WERI-Rb-1 (cell line): ENCODE measurements at regions not wholly inside any gene's neighbourhood (a gene's known extent, or its start where the extent isn't known, plus 50 kb on each side); places are given as distances from the start of the nearest gene placed in this dataset.
A peak's percentile ranks its signal among the peaks of the same experiment; 100 is the strongest.

Experiments
- DNase-seq: peaks from one replicate; pipeline ENCODE4 v3.0.0-alpha.2; 2020
- H3K27ac ChIP-seq: fragments of 250-450 bp; sonication (Bioruptor Pico); 2 replicates; pipeline ENCODE4 v1.5.1; 2020; ENCODE audit warnings: mild to moderate bottlenecking, moderate library complexity
- H3K27me3 ChIP-seq: fragments of 250-450 bp; sonication (Bioruptor Pico); 2 replicates; pipeline ENCODE4 v1.5.1; 2021; ENCODE audit warnings: mild to moderate bottlenecking, low read depth, moderate library complexity; ENCODE audit not compliant: insufficient read depth, severe bottlenecking
- H3K36me3 ChIP-seq: fragments of 250-450 bp; sonication (Bioruptor Pico); 2 replicates; pipeline ENCODE4 v1.5.1; 2020; ENCODE audit warnings: mild to moderate bottlenecking, moderate library complexity
- H3K4me3 ChIP-seq: 2 replicates; pipeline ENCODE4 v1.5.1; 2011; ENCODE audit warnings: low read depth, mild to moderate bottlenecking, control low read depth, low read length
- H3K9me3 ChIP-seq: fragments of 250-450 bp; sonication (Bioruptor Pico); 2 replicates; pipeline ENCODE4 v1.5.1; 2021; ENCODE audit warnings: mild to moderate bottlenecking, moderate library complexity; ENCODE audit not compliant: severe bottlenecking
- TF ChIP-seq, protein P1 (sequence below): IDR thresholded peaks from 2 replicates; pipeline ENCODE4 v1.5.1; 2011; ENCODE audit warnings: low read depth, mild to moderate bottlenecking, control low read depth, inconsistent platforms, low read length

GRCh38 chr2:8566155-8566670 is 115.6 kb upstream of the ID2 start:
- peak overlapping the region; percentile 70 for H3K27ac ChIP-seq
- TF ChIP-seq, protein P1, sequence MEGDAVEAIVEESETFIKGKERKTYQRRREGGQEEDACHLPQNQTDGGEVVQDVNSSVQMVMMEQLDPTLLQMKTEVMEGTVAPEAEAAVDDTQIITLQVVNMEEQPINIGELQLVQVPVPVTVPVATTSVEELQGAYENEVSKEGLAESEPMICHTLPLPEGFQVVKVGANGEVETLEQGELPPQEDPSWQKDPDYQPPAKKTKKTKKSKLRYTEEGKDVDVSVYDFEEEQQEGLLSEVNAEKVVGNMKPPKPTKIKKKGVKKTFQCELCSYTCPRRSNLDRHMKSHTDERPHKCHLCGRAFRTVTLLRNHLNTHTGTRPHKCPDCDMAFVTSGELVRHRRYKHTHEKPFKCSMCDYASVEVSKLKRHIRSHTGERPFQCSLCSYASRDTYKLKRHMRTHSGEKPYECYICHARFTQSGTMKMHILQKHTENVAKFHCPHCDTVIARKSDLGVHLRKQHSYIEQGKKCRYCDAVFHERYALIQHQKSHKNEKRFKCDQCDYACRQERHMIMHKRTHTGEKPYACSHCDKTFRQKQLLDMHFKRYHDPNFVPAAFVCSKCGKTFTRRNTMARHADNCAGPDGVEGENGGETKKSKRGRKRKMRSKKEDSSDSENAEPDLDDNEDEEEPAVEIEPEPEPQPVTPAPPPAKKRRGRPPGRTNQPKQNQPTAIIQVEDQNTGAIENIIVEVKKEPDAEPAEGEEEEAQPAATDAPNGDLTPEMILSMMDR, result no peak
- H3K4me3 ChIP-seq, result no peak overlapping the region
- DNase-seq, result no peak
- no peaks in the 10 kb centered on the region for H3K27me3 ChIP-seq
- no peaks in the 10 kb centered on the region for H3K36me3 ChIP-seq
- H3K9me3 ChIP-seq, result peaks cover 4% of the 10 kb centered on the region

DNA sequence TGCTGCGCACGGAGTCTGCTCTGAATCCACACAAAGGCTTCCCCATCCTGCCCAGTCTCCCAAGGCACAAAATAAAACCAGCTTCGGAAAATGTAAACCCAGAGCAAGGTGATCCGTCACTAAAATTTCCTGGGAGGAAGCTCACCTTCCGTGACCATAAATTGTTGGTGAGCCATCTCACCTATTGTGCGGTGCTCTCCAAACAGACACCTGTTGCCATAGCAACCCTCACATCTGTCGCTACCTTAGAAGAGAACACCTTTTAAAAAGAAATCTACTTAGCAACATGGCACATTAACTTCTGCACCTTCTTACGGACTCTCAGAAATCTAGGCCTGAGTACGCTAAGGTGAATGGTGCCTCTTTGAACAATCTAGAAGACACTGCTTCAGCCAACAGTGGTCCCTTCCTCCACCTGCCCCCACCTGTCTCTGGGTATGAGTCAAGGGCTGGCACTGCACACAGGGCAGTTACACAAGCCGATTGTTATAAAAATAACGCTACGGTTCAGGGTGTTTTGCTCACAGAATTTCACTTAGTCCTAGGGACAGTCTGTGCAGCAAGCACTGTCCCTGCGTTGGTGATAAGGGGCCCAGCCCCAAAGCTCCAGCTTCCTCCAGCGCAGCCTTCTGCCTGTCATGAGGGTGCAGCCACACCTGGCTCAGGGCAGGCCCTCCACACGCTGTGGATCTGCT is 114.9 kb upstream of the ID2 start:
- Histone ChIP-seq H3K27me3 (no peaks in the 10 kb centered on the region), H3K36me3 (no peaks in the 10 kb centered on the region), H3K4me3 (no peak overlapping the region), H3K9me3 (peaks cover 3% of the 10 kb centered on the region), H3K27ac (peak overlapping the region; percentile 70)
- TF ChIP-seq, protein P1, result no peak
- DNase-seq, result peak; percentile 52

DNA sequence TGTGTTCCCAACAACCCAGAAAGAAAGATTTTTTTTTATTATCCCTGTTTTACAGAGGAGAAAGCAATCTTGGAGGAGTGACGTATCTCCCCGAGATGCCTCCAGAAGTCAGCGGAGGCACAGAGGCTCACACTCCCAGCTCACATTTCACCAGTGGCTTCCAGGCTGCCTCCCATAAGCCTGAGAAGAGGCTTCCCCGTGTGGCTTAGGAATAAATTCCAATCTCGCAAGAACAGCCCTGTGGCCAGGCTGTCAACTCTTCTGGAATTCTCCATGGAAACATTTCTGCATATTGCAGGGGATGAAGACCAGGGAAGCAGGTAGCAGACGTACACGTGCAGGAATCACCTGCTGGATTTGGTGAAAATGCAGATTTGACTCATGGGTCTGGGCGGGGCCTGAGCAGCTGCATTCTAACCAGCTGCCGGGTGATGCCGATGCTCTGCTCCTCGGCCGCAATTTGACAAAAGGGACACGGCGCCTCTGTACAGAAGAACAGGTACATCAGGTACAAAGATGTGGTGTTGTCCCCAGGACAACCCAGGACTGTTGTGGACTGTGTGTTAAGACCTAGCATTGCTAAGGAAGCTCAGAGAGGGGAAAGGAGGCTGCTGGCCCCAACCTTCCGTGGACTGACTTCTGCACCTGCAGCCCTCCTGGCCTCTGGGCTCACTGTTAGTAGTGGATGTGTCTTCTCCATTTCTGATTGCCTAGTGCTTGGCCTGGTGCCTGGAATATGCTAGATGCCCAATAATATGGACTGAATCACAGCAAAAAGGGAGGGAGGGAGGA is 114.2 kb upstream of the ID2 start:
- no peaks in the 10 kb centered on the region for H3K27me3 ChIP-seq
- H3K27ac ChIP-seq, result peak overlapping the region; percentile 70
- TF ChIP-seq, protein P1, result no peak
- no peak overlapping the region for H3K4me3 ChIP-seq
- H3K9me3 ChIP-seq, result no peaks in the 10 kb centered on the region
- H3K36me3 ChIP-seq, result no peaks in the 10 kb centered on the region
- no peak for DNase-seq

DNA sequence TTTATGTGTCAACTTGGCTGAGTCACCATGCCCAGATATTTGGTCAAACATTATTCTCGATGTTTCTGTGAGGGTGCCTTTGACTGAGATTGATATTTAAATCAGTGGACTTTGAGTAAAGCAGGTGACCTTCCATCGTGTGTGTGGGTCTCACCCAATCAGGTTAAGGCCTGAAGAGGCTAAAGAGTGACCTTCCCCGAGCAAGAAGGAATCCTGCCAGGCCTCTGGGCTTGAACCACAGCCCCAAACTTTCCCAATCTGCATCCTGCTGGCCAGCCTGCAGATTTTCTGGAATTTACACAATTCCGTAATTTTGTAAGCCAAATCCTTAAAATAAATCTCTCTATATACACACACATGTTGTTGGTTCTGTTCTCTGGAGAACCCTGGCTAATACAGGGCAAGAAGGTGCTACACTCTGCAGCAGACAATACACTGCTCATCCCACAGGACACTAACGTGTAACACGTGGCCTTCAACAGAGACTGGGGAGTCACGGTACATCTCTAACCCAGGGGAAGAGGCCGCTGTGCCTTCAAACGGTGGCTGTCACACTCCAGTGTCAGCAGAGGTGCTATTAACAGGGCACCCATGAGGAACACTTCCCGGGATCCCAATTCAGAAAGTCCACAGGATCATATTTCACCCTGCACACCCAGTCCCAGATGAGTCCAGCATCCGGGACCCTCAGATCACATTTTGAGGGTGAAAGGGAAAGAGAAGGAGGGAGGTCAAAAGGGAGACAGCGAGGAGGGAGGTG is 113.1 kb upstream of the ID2 start:
- Histone ChIP-seq H3K27me3 (no peaks in the 10 kb centered on the region), H3K9me3 (no peaks in the 10 kb centered on the region), H3K4me3 (no peak overlapping the region), H3K27ac (no peak overlapping the region), H3K36me3 (no peaks in the 10 kb centered on the region)
- no peak for DNase-seq
- TF ChIP-seq, protein P1, result no peak

DNA sequence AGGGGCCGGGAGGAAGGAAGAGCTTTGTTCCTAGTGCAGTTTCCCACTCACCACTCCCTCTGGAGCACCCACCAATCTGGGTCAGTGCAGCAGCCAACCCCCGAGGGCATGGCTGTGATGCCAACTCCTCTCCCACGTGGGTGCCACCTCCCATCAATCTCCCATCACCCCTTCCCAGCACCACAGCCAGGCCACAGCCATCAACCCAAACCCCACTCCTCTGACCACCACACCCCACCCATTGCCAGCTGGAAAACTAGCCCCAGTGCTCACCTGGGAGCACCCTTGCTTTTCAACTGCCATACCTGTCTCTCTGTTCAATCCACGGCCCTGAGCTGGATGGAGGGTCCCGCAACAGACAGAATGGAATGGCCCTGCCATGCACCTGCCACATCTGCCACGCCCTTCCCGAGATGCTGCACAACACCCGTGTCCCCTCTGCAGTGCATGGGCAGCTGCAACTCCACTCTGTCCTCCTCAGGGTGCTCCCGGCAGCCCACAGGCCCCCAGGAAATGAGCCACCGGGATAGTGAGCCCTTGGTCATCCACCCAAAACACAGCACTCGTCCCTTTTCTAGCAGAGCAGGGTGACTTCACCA is 112.4 kb upstream of the ID2 start:
- H3K4me3 ChIP-seq, result no peak overlapping the region
- no peaks in the 10 kb centered on the region for H3K36me3 ChIP-seq
- H3K27ac ChIP-seq, result no peak overlapping the region
- TF ChIP-seq, protein P1, result no peak
- no peaks in the 10 kb centered on the region for H3K9me3 ChIP-seq
- DNase-seq, result no peak
- no peaks in the 10 kb centered on the region for H3K27me3 ChIP-seq
